Gastroesophageal sphincter (tissue), 3 donors: ENCODE measurements at regions not wholly inside any gene's neighbourhood (a gene's known extent, or its start where the extent isn't known, plus 50 kb on each side); places are given as distances from the start of the nearest gene placed in this dataset.

Experiments used
- EP300 ChIP-seq: sonication (generic); formaldehyde crosslinking; IDR thresholded peaks from one replicate; pipeline ENCODE4 v1.6.1; 2017; ENCODE audit warnings: antibody characterized with exemption, mild to moderate bottlenecking
- POLR2A ChIP-seq, 2 donors: fragments of 450-650 bp; IDR thresholded peaks; one replicate each; pipeline ENCODE4 v1.6.1; 2017; ENCODE audit warnings: antibody characterized with exemption in 2 of 2, mild to moderate bottlenecking in 2 of 2, moderate library complexity in 1 of 2
- POLR2AphosphoS5 ChIP-seq: sonication (generic); formaldehyde crosslinking; IDR thresholded peaks from one replicate; pipeline ENCODE4 v1.6.1; 2017; ENCODE audit warnings: antibody characterized with exemption
- TF ChIP-seq, protein P1 (sequence below), 4 experiments: fragments of 200-600 bp in 2 of 4; fragments of 450-650 bp in 2 of 4; sonication (generic) in 1 of 4; IDR thresholded peaks; one replicate each; pipeline ENCODE4 v1.5.1; 2017 to 2019; ENCODE audit warnings: antibody characterized with exemption in 4 of 4, mild to moderate bottlenecking in 2 of 4, moderate library complexity in 2 of 4

GRCh38 chr9:126261584-126262356 is 64.9 kb upstream of the MVB12B start:
- TF ChIP-seq, protein P1, sequence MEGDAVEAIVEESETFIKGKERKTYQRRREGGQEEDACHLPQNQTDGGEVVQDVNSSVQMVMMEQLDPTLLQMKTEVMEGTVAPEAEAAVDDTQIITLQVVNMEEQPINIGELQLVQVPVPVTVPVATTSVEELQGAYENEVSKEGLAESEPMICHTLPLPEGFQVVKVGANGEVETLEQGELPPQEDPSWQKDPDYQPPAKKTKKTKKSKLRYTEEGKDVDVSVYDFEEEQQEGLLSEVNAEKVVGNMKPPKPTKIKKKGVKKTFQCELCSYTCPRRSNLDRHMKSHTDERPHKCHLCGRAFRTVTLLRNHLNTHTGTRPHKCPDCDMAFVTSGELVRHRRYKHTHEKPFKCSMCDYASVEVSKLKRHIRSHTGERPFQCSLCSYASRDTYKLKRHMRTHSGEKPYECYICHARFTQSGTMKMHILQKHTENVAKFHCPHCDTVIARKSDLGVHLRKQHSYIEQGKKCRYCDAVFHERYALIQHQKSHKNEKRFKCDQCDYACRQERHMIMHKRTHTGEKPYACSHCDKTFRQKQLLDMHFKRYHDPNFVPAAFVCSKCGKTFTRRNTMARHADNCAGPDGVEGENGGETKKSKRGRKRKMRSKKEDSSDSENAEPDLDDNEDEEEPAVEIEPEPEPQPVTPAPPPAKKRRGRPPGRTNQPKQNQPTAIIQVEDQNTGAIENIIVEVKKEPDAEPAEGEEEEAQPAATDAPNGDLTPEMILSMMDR (IDR thresholded peaks at IDR 0.05): no peak
- TF ChIP-seq POLR2A (IDR thresholded peaks at IDR 0.05) (no peak), POLR2AphosphoS5 (no peak), EP300 (no peak)
